GM18507 (cell line): ENCODE measurements at regions not wholly inside any gene's neighbourhood (a gene's known extent, or its start where the extent isn't known, plus 50 kb on each side); places are given as distances from the start of the nearest gene placed in this dataset.

ENCODE experiments used
- DNase-seq: peaks from one replicate; pipeline ENCODE4 v3.0.0; 2011; ENCODE audit warnings: low read depth; ENCODE audit not compliant: insufficient read length; ENCODE audit errors: extremely low spot score
- FAIRE-seq: peaks from 2 replicates; lab custom pipeline; 2011; peaks lifted over from hg19 to GRCh38; lab: Jason Lieb, UNC

DNA sequence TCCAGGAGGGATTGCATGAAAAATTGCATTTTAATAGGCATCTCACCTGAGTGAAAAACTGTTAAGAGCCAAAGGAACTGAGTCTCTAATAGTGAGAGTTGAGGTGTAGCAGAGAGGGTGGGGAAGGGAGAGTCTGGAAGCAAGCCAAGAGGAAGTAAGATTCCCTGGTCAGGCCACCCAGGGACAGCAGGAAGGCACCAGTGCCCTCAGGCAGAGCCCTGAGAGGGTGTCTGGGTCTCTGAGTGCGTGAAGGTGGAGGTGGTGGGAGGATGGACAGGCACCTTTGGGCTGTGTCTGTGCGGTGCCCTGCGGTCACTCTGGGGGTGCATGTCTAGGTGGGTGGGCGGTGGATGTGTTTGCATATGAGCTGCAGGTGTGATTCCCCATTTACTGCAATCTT lies 300.4 kb upstream of the ROPN1 start:
- DNase-seq (no peak), FAIRE-seq (no peak)

- no peak for FAIRE-seq
These were observed 301.7 kb upstream of the ROPN1 start for GRCh38 chr3:124293584-124293983.

DNA sequence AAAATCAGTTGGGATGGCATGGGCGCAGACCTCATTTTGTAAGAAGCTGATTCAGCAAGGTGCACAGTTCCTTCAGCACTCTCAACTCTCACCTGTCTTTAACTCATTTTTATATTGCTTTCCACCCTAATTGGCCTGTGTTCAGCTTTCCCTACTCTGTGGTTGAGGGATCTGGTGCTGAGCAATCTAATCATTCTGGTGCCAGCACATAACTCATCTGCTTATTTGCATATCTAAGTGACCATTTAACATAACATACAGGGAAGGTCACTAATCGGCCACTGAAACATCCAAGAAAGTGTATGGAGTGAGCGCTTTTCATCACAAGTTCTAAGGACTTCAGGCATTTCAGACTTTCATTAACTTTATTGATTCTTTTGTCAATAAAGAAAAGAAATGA lies 303.4 kb upstream of the ROPN1 start:
- DNase-seq, result no peak
- no peak for FAIRE-seq

More at GRCh38 chr3:124293584-124293983, 301.7 kb upstream of the ROPN1 start:
- DNase-seq, result no peak

DNA sequence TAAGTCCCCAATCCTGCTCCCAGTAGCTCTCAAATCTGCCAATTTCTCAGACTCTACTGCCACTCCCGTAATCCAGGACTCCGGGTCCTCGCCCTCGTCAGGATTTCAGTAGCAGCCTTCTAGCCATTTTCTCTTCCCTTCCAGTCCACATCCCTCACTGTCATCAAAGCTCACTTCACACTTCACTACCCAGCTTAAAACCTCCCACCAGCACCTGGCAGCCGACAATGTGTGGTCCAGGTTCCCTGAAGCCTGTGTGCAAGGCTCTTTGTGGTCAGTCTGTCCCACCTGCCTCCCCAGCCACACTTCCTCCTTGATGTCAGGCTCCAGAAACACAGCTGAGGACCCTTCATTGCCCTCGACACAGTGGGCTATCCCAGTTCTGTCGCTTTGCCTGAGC lies 304.5 kb upstream of the ROPN1 start:
- DNase-seq (no peak), FAIRE-seq (no peak)

DNA sequence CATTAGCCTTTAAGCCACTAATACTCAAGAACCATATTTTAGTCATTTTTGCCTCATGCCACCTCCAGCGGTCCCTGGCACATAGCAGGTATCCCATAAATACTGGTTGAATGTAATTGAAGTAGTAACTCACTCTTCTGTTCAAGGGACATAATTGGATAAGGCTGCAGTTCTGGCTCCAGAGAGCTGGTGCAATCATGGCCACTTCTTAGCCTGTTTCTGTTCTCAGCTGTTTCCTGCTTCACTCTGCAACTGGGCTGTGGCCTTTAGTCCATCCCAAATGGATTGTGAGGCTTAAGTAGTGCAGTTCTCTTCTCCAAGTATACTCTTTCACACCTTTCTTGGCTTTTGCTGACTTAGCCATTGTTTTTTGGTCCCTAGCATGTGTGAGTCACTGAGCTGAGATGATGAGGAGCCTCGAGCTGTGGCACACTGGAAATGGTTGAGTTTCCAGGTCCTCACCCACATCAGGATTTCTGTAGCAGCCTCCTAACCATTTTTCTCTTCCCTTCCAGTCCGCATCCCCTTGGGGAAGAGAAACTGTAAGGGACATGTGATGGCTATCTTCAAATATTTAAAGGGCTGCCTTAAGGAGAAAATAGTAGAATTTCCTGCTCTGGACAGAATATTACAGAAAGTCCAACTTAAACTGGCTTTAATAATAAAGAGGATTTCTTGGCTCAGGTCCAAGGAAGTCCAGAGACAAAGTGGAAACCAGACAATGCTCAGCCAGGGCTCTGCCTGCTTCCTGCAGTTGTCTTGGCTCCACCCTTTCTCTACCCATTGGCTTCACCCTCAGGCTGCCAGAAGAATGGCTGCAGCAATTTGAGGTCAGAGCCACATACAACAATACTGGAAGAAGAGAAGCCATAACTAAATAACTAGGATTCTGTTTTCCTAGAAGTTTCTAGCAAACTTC lies 305.4 kb upstream of the ROPN1 start:
- FAIRE-seq (no peak), DNase-seq (no peak)

DNA sequence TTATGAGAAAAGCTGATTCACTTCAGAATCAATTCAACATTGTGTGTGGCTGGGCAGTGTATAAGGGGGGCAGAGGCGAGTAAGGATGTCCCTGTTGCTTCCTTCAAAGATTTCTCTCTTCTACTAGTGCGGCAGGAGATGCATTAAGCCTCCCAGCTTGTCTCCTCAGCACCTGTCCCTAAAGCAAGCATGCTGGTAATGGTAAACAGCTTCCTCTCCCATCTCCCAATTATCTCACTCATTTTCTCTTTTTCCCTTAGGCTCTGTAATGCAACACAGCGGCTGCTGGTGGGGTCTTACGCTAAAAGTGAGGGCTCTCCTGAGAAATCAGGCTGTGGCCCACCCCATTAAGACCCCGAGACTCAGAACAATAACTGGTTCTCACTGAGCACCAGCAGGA lies 306.4 kb upstream of the ROPN1 start:
- FAIRE-seq (no peak), DNase-seq (no peak)

DNA sequence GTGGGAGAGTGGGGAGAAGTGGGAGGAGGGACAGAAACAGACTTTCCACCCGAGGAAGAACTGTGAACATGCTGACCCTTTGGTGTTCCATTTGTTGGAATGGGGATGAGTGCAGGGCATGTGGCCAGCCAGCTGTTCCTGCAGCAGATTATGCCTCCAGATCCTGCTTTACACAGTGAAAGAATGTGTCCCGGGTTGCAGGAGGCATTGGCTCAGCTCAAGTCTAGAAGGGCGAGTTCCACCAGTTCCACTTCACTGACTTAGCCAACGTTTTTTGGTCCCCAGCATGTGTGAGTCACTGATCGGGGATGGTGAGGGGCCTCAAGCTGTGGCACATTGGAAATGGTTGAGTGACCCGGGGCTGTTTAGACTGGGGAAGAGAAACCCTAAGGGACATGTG lies 307.0 kb upstream of the ROPN1 start:
- FAIRE-seq (no peak), DNase-seq (no peak)

- FAIRE-seq, result no peak
- DNase-seq, result no peak
These were observed 307.9 kb upstream of the ROPN1 start for GRCh38 chr3:124299831-124300230.

- DNase-seq (no peak), FAIRE-seq (no peak)
These were observed 308.5 kb upstream of the ROPN1 start for GRCh38 chr3:124300416-124300815.

- FAIRE-seq (no peak), DNase-seq (no peak)
These were observed 311.5 kb upstream of the ROPN1 start for GRCh38 chr3:124303305-124303910.

DNA sequence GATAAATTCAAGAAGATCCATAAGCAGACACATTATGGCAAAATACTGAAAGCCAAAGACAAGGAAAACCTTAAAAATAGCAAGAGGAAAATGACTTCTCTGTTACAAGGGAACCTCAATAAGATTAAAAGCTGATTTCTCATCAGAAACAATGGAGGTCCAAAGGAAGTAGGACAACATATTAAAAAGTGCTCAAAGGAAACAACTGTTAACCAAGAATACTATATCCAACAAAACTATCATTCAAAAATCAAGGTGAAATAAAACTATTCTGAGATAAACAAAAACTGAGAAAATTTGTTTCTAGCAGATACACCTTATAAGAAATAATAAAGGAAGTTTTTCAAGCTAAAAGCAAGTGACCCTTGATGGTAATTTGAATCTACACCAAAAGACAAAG lies 314.7 kb upstream of the ROPN1 start:
- FAIRE-seq, result no peak
- no peak for DNase-seq

GRCh38 chr3:124313621-124314020 lies 321.7 kb upstream of the ROPN1 start:
- FAIRE-seq (no peak), DNase-seq (no peak)

DNA sequence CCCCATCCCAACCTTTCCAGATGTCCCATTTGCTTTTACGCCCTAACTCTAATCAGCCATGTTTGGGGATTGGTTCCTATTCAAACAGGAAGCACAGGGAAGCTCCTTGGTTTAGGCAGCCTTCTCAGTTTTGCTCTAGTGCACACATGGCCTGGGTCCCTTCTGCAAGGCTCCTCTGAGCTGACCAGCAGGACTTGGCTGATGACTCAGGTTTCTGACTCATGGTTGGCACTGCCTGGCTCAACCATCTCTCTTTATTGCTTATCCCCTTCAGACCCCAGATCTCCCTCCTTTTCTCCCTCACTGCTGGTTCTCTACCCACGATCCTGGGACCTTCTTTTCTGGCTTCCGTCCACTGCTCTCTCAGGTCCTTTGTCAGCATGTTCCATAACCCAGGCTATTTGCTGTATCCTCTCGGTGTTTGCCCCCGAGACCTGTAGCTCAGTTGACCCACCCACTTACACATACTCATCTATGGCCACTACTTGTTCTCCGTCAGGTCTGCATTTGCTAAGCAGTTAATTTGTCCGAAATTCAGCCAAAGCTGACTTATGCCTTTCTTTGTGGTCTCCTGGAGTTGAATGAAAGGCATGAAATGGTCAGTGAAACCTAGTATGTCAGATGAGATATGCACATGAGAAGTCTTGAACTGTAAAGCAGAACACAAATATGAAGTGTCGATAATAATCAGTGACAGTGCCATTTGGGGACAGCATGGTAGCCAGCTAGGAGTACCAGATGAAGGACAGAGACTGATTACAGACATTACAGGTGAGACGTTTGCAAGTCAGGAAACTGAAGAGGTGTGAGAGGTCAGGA lies 323.5 kb upstream of the ROPN1 start:
- DNase-seq, result no peak

GRCh38 chr3:124316034-124316287 lies 324.0 kb upstream of the ROPN1 start:
- no peak for FAIRE-seq
- DNase-seq, result no peak

More for the DNA sequence above, 323.5 kb upstream of the ROPN1 start:
- no peak for FAIRE-seq

- DNase-seq, result no peak
- no peak for FAIRE-seq
These were observed 326.1 kb upstream of the ROPN1 start for GRCh38 chr3:124318014-124318413.

DNA sequence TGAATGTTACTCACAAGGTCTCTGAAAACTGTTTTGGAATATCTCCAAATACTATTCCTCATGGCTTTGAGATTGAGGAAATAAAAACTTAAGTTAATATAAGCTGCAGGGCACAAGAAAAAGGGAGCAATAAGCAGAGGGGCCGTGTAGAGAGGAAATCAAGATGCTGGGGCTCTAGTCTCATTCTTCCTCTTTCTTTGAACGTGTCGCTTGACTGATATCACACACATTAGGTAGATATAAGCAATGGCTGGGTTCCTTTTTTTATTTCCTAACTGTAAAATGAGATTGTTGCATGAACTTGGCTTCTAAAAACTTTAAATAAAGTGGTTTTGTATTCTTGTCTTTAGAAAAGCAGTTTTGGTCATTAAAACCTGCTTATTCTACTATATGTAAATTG lies 326.7 kb upstream of the ROPN1 start:
- DNase-seq (no peak), FAIRE-seq (no peak)

DNA sequence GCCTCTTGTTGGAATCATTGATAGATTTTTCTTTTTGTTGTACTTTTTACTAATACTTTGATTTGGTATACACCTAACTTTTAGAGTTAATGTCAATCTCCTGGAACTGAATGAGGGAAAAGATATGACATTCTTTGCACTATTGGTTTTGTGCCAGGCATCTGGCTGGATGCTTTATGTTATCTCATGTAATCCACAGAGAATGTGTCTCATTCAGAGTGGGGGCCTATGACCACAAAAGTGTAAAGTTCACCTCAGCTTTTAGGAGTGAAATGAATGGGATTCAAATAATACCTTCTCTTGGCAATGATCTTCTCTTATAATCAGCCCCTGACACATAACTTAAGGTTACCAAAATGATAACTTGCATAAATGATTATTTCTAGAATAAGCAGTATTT lies 329.1 kb upstream of the ROPN1 start:
- no peak for FAIRE-seq

DNA sequence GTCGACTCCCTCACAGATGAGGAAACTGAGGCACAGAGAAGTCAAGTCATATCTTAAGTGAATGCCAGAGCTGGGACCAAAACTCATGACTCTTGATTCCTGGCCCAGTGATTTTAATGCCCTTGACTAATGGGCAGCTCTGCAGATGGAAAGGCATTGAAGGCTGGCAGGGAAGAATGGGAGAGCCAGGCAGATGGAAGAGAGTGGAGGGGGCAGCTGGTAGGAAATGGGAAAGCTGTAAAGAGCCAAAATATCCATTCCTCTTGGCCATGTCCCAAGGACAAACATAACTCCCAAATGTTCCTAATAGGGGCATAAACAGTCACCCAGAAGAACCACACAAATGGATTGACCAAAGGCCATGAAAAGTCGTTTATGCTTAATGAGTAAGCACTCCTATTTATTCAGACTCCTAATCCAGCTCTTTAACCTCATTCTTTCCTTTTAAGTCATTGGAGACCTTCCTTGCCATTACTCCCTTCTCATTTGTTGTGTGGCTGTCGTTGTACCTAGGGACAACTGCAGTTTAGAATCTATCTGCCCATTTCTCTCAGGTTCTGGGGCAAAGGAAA lies 330.5 kb upstream of the ROPN1 start:
- no peak for DNase-seq
- FAIRE-seq, result no peak

More for the DNA sequence above, 329.1 kb upstream of the ROPN1 start:
- DNase-seq, result no peak

DNA sequence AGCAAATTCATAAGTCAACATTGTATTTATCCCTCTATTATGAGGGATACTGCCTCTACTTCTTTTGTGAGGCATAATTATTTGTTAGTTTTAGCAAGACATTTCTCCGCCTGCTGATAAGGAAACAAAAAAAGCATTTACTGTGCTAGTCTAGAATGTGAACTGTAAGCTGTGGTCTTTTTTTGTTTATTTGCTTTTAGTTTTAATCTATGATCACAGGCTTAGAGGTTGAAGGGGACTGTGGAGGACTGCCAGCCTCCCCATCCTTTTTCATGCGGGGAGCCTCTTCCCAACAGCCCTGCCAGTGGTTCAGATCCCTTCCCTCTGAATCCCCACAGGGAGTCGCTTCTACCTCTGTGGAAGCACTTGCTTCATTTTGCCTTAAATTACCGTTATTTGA lies 331.0 kb upstream of the ROPN1 start:
- DNase-seq, result no peak
- no peak for FAIRE-seq

GRCh38 chr3:124325248-124325647 lies 333.3 kb upstream of the ROPN1 start:
- DNase-seq (no peak), FAIRE-seq (no peak)
